Loucy (cell line): ENCODE measurements at regions not wholly inside any gene's neighbourhood (a gene's known extent, or its start where the extent isn't known, plus 50 kb on each side); places are given as distances from the start of the nearest gene placed in this dataset.

Source experiments
- H2AFZ ChIP-seq: fragments of 200-600 bp; sonication (generic); 2 replicates; pipeline ENCODE4 v1.6.0; 2016; ENCODE audit warnings: antibody characterized with exemption, mild to moderate bottlenecking, low read length, moderate library complexity
- H3F3A ChIP-seq: fragments of 200-600 bp; 2 replicates; pipeline ENCODE4 v1.6.0; 2016; ENCODE audit warnings: antibody characterized with exemption, low read depth, mild to moderate bottlenecking
- H3K27me3 ChIP-seq: fragments of 200-600 bp; sonication (generic); 2 replicates; pipeline ENCODE4 v1.6.1; 2014; ENCODE audit warnings: low read length, mild to moderate bottlenecking; ENCODE audit not compliant: insufficient read depth, poor library complexity, severe bottlenecking
- H3K36me3 ChIP-seq: fragments of 200-600 bp; sonication (generic); 2 replicates; pipeline ENCODE4 v1.6.1; 2016; ENCODE audit warnings: low read length; ENCODE audit not compliant: insufficient read depth
- H3K4me1 ChIP-seq: fragments of 200-600 bp; sonication (generic); 2 replicates; pipeline ENCODE4 v1.5.1; 2014; ENCODE audit warnings: low read length, mild to moderate bottlenecking; ENCODE audit not compliant: insufficient read depth, poor library complexity, severe bottlenecking
- H3K4me2 ChIP-seq: fragments of 200-600 bp; sonication (generic); 2 replicates; pipeline ENCODE4 v1.6.0; 2014; ENCODE audit warnings: antibody characterized with exemption, low read length, low read depth, mild to moderate bottlenecking; ENCODE audit not compliant: poor library complexity, severe bottlenecking
- H3K4me3 ChIP-seq: fragments of 200-600 bp; sonication (generic); 2 replicates; pipeline ENCODE4 v1.5.1; 2014; ENCODE audit warnings: low read length, mild to moderate bottlenecking, mixed read lengths; ENCODE audit not compliant: poor library complexity, severe bottlenecking
- H3K79me2 ChIP-seq: fragments of 200-600 bp; sonication (generic); 2 replicates; pipeline ENCODE4 v1.6.1; 2014; ENCODE audit warnings: low read length; ENCODE audit not compliant: insufficient read depth
- H3K9ac ChIP-seq: fragments of 200-600 bp; sonication (generic); 2 replicates; pipeline ENCODE4 v1.6.0; 2014; ENCODE audit warnings: mild to moderate bottlenecking, low read depth, low read length, moderate library complexity; ENCODE audit not compliant: poor library complexity, severe bottlenecking
- H3K9me2 ChIP-seq: fragments of 200-600 bp; sonication (generic); replicated peaks from 2 replicates; pipeline ENCODE4 v1.6.1; 2016; ENCODE audit warnings: low read depth, low read length, mixed read lengths
- H3K9me3 ChIP-seq: fragments of 200-600 bp; sonication (generic); 2 replicates; pipeline ENCODE4 v1.6.1; 2014; ENCODE audit warnings: mild to moderate bottlenecking, antibody characterized with exemption, low read length, low read depth; ENCODE audit not compliant: insufficient read depth
- H4K20me1 ChIP-seq: fragments of 200-600 bp; sonication (generic); 2 replicates; pipeline ENCODE4 v1.6.0; 2014; ENCODE audit warnings: antibody characterized with exemption, low read length, mild to moderate bottlenecking; ENCODE audit not compliant: insufficient read depth, poor library complexity, severe bottlenecking
- EZH2phosphoT487 ChIP-seq: fragments of 200-600 bp; IDR thresholded peaks from 2 replicates; pipeline ENCODE4 v1.6.1; 2018; ENCODE audit warnings: antibody characterized with exemption, mild to moderate bottlenecking, moderate library complexity, borderline replicate concordance
- TF ChIP-seq, protein P1 (sequence below): fragments of 200-600 bp; sonication (generic); conservative IDR thresholded peaks from 2 replicates; pipeline ENCODE4 v1.5.1; 2014; ENCODE audit warnings: mild to moderate bottlenecking, antibody characterized with exemption, low read length

- Histone ChIP-seq H3K4me3 (no peak overlapping the region), H3K27me3 (no peaks in the 10 kb centered on the region), H3K4me1 (no peaks in the 10 kb centered on the region), H3F3A (no peaks in the 10 kb centered on the region), H4K20me1 (no peaks in the 10 kb centered on the region), H3K9me2 (no peaks in the 10 kb centered on the region), H3K36me3 (no peaks in the 10 kb centered on the region), H3K9ac (no peak overlapping the region), H3K79me2 (no peaks in the 10 kb centered on the region), H3K4me2 (no peak overlapping the region), H2AFZ (no peak overlapping the region), H3K9me3 (no peaks in the 10 kb centered on the region)
- TF ChIP-seq, protein P1, sequence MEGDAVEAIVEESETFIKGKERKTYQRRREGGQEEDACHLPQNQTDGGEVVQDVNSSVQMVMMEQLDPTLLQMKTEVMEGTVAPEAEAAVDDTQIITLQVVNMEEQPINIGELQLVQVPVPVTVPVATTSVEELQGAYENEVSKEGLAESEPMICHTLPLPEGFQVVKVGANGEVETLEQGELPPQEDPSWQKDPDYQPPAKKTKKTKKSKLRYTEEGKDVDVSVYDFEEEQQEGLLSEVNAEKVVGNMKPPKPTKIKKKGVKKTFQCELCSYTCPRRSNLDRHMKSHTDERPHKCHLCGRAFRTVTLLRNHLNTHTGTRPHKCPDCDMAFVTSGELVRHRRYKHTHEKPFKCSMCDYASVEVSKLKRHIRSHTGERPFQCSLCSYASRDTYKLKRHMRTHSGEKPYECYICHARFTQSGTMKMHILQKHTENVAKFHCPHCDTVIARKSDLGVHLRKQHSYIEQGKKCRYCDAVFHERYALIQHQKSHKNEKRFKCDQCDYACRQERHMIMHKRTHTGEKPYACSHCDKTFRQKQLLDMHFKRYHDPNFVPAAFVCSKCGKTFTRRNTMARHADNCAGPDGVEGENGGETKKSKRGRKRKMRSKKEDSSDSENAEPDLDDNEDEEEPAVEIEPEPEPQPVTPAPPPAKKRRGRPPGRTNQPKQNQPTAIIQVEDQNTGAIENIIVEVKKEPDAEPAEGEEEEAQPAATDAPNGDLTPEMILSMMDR: no peak
- no peak for TF ChIP-seq EZH2phosphoT487
These were observed 725.1 kb upstream of the FRG1 start for GRCh38 chr4:189215574-189215973.

DNA sequence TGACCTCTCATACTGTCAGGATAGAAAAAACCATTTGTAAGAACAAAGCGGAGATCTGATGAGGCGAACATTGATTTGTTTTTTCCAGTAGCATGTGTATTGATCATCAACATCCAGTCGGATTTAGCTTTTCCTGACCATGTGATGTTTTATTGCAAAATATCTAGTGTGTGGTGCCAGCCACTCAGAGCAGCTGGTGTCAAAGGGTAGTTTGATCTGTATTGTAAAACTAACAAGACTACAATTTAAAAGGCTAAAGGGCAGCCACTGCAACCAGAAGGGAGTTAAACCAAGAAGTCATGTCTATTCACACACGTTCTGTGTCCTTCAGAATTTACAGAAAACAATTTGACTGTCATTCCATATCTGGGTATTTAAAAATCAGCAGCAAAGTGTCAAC, 719.0 kb upstream of the FRG1 start:
- TF ChIP-seq, protein P1: no peak
- no peak for TF ChIP-seq EZH2phosphoT487
- no peaks in the 10 kb centered on the region for H3K27me3 ChIP-seq
- H3F3A ChIP-seq: no peaks in the 10 kb centered on the region
- H4K20me1 ChIP-seq: no peaks in the 10 kb centered on the region
- no peak overlapping the region for H3K4me2 ChIP-seq
- no peaks in the 10 kb centered on the region for H3K79me2 ChIP-seq
- H3K9me2 ChIP-seq: no peaks in the 10 kb centered on the region
- no peak overlapping the region for H3K4me3 ChIP-seq
- H3K9me3 ChIP-seq: no peaks in the 10 kb centered on the region
- H2AFZ ChIP-seq: no peak overlapping the region
- H3K4me1 ChIP-seq: no peaks in the 10 kb centered on the region
- no peaks in the 10 kb centered on the region for H3K36me3 ChIP-seq
- no peak overlapping the region for H3K9ac ChIP-seq

DNA sequence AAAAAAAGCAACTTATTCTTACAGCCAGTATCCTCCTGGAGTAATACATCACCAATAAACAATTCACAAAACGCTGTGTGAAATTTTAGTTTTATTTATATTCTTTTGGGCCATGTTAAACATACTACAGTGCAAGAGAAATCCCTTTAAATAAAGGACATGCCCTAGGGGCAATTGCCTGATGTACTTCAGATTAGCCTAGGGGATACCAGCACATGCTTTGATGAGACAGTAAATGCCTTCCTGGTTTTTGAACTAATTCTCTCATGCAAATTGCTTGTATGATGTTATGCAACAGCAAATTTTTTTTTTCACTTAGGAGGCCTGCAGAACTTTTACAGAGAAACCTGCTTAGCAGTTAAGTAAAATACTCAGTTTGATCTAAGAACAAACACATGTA, 711.9 kb upstream of the FRG1 start:
- H2AFZ ChIP-seq: no peak overlapping the region
- H3K9ac ChIP-seq: no peak overlapping the region
- no peaks in the 10 kb centered on the region for H3K9me3 ChIP-seq
- no peaks in the 10 kb centered on the region for H3F3A ChIP-seq
- H4K20me1 ChIP-seq: no peaks in the 10 kb centered on the region
- no peaks in the 10 kb centered on the region for H3K27me3 ChIP-seq
- no peak for TF ChIP-seq EZH2phosphoT487
- TF ChIP-seq, protein P1: no peak
- no peak overlapping the region for H3K4me2 ChIP-seq
- no peaks in the 10 kb centered on the region for H3K79me2 ChIP-seq
- no peak overlapping the region for H3K4me3 ChIP-seq
- no peaks in the 10 kb centered on the region for H3K36me3 ChIP-seq
- no peaks in the 10 kb centered on the region for H3K4me1 ChIP-seq
- H3K9me2 ChIP-seq: no peaks in the 10 kb centered on the region
